T-helper 2 cell treated with Interferon-gamma antibody and Interleukin-4, amounts not matched to agents 5 μg/mL and 100 μg/mL, for 36 hours (primary cell): ENCODE measurements at regions not wholly inside any gene's neighbourhood (a gene's known extent, or its start where the extent isn't known, plus 50 kb on each side); places are given as distances from the start of the nearest gene placed in this dataset.

Experiments used
- DNase-seq: peaks from one replicate; pipeline ENCODE4 v3.0.0; 2021; ENCODE audit warnings: low spot score
- H3K27ac Mint-ChIP-seq: one replicate; pipeline ENCODE4 v1.8.0; 2021; ENCODE audit warnings: mild to moderate bottlenecking, mixed read lengths
- H3K27me3 Mint-ChIP-seq: one replicate; pipeline ENCODE4 v1.8.0; 2021; ENCODE audit warnings: low read depth, mixed read lengths
- H3K36me3 Mint-ChIP-seq: one replicate; pipeline ENCODE4 v1.8.0; 2021; ENCODE audit warnings: low read depth, mixed read lengths
- H3K4me1 Mint-ChIP-seq: one replicate; pipeline ENCODE4 v1.8.0; 2021; ENCODE audit warnings: low read depth, mixed read lengths
- H3K4me3 Mint-ChIP-seq: one replicate; pipeline ENCODE4 v1.8.0; 2022; ENCODE audit warnings: mild to moderate bottlenecking, moderate library complexity, mixed read lengths
- H3K9me3 Mint-ChIP-seq: one replicate; pipeline ENCODE4 v1.8.0; 2021; ENCODE audit warnings: mixed read lengths

GRCh38 chr14:87879389-87879788 is 113.6 kb downstream of the GALC start:
- H3K27me3 Mint-ChIP-seq = peaks cover 3% of the 10 kb centered on the region
- H3K36me3 Mint-ChIP-seq = no peaks in the 10 kb centered on the region
- no peaks in the 10 kb centered on the region for H3K9me3 Mint-ChIP-seq
- no peak for DNase-seq
- H3K4me1 Mint-ChIP-seq = no peaks in the 10 kb centered on the region
- no peak overlapping the region for H3K4me3 Mint-ChIP-seq
- no peak overlapping the region for H3K27ac Mint-ChIP-seq

DNA sequence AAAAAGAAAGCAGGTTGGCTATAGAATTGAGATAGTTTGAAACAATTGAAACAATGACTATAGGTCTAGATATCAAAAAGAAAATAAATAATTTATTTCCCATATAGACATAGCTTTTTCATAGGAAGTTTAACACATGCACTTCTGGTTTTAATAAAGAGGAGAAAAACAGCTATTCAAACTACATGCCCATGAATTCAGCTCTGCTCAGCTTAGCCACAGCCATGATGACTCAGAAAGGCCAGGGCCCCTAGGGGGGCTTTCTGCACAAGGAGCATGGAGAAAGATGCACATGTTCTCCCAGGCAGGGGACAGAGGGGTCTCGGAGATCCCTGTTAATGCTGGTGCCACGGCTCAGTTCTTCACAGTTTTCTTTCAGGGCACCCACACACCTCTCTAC is 114.0 kb downstream of the GALC start:
- H3K27me3 Mint-ChIP-seq = peaks cover 3% of the 10 kb centered on the region
- H3K36me3 Mint-ChIP-seq = no peaks in the 10 kb centered on the region
- no peaks in the 10 kb centered on the region for H3K9me3 Mint-ChIP-seq
- H3K4me1 Mint-ChIP-seq = no peaks in the 10 kb centered on the region
- H3K4me3 Mint-ChIP-seq = no peak overlapping the region
- no peak overlapping the region for H3K27ac Mint-ChIP-seq
- no peak for DNase-seq

DNA sequence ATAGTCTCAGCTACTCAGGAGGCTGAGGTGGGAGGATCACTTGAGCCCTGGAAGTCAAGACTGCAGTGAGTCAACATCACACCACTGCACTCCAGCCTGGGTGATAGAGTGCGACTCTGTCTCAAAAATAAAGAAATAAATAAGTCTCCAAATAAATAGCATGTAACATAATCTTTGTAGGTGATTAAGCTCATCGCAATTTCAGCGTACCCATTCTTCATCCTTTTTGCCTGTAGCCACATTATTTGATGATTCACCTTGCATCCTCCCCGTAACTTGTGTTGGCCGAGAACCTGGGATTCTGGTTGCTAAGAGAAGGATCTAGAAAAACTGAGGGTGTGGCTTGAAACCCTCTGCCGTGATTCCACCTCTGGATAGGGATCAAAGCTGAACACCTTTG is 115.1 kb downstream of the GALC start:
- Mint-ChIP-seq H3K9me3 (no peaks in the 10 kb centered on the region), H3K27me3 (peaks cover 3% of the 10 kb centered on the region), H3K27ac (no peak overlapping the region), H3K36me3 (no peaks in the 10 kb centered on the region), H3K4me1 (no peaks in the 10 kb centered on the region), H3K4me3 (no peak overlapping the region)
- no peak for DNase-seq

DNA sequence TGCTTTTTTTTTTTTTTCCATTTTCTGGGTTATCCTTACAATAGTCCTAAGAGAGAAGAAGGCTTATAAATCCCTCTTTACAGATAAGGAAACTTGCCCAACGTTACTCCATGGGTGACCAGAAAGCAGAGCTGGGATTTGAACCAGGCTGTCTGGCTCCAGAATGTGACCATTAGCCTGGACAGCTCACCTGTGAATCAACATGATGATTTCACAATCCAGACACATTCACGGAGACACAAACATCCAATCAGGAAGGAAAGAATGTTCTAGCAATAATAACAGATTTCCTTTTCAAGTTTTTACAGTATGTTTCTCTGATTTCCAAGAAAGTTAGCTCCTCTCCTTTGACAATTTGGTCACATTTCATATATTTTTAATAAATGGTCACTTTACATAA is 118.3 kb downstream of the GALC start:
- Mint-ChIP-seq H3K4me3 (no peak overlapping the region), H3K4me1 (no peaks in the 10 kb centered on the region), H3K27me3 (no peaks in the 10 kb centered on the region), H3K36me3 (no peaks in the 10 kb centered on the region), H3K9me3 (no peaks in the 10 kb centered on the region), H3K27ac (no peak overlapping the region)
- DNase-seq = no peak

DNA sequence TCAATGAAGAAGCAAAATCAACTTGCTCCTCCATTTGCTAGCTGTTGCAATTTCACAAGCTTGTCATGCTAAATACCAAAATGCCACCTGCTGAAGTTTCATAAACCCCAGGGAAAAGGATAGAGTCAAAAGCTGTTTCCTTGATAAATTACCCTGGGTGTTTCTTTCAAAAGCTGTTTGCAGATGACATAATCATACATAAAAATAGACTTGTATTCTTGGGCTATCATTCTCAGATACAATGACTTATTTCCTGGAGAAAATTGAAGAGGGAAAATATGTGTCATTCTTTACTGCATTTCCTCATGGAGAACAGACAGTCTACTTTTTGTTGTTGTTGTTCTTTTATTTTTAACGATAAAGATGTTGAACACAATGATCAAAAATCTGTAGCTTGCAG is 119.2 kb downstream of the GALC start:
- H3K4me3 Mint-ChIP-seq = no peak overlapping the region
- H3K4me1 Mint-ChIP-seq = no peaks in the 10 kb centered on the region
- H3K9me3 Mint-ChIP-seq = no peaks in the 10 kb centered on the region
- DNase-seq = no peak
- no peaks in the 10 kb centered on the region for H3K27me3 Mint-ChIP-seq
- H3K27ac Mint-ChIP-seq = no peak overlapping the region
- no peaks in the 10 kb centered on the region for H3K36me3 Mint-ChIP-seq

GRCh38 chr14:87869619-87870583 is 123.1 kb downstream of the GALC start:
- no peak overlapping the region for H3K27ac Mint-ChIP-seq
- no peaks in the 10 kb centered on the region for H3K9me3 Mint-ChIP-seq
- no peaks in the 10 kb centered on the region for H3K36me3 Mint-ChIP-seq
- H3K27me3 Mint-ChIP-seq = no peaks in the 10 kb centered on the region
- H3K4me3 Mint-ChIP-seq = no peak overlapping the region
- H3K4me1 Mint-ChIP-seq = no peaks in the 10 kb centered on the region
- peak; percentile 5 for DNase-seq

- no peaks in the 10 kb centered on the region for H3K9me3 Mint-ChIP-seq
- no peak overlapping the region for H3K27ac Mint-ChIP-seq
- H3K4me1 Mint-ChIP-seq = no peaks in the 10 kb centered on the region
- H3K36me3 Mint-ChIP-seq = no peaks in the 10 kb centered on the region
- H3K4me3 Mint-ChIP-seq = no peak overlapping the region
- no peaks in the 10 kb centered on the region for H3K27me3 Mint-ChIP-seq
- DNase-seq = no peak
Observed at GRCh38 chr14:87868920-87869319, 124.1 kb downstream of the GALC start.

DNA sequence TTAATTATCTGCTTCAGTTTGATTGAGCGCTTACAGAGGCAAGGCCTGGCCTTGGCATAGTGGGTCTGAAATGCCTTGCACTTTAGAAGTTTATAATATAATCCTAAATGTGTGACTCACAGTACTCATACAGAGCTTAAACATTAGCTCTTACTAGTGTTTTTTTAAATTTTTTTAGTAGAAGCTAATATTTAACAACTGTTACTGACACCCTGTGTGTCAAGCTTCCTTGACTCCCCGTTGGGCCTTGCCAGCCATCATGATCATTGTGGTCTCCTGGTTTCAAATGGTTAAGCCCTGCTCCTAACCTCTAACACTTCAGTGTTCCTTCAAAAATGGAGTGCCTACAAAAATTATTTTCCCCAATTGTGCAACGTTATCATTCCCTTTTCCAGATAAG is 126.9 kb downstream of the GALC start:
- no peaks in the 10 kb centered on the region for H3K36me3 Mint-ChIP-seq
- no peak for DNase-seq
- no peaks in the 10 kb centered on the region for H3K27me3 Mint-ChIP-seq
- no peak overlapping the region for H3K4me3 Mint-ChIP-seq
- no peak overlapping the region for H3K27ac Mint-ChIP-seq
- no peaks in the 10 kb centered on the region for H3K4me1 Mint-ChIP-seq
- H3K9me3 Mint-ChIP-seq = no peaks in the 10 kb centered on the region

GRCh38 chr14:87864356-87865270 is 128.4 kb downstream of the GALC start:
- no peaks in the 10 kb centered on the region for H3K4me1 Mint-ChIP-seq
- no peak overlapping the region for H3K27ac Mint-ChIP-seq

GRCh38 chr14:87863047-87863446 is 129.9 kb downstream of the GALC start:
- no peak for DNase-seq
- no peaks in the 10 kb centered on the region for H3K4me1 Mint-ChIP-seq
- no peaks in the 10 kb centered on the region for H3K36me3 Mint-ChIP-seq
- no peaks in the 10 kb centered on the region for H3K9me3 Mint-ChIP-seq
- no peak overlapping the region for H3K4me3 Mint-ChIP-seq
- no peaks in the 10 kb centered on the region for H3K27me3 Mint-ChIP-seq
- no peak overlapping the region for H3K27ac Mint-ChIP-seq

More at GRCh38 chr14:87864356-87865270, 128.4 kb downstream of the GALC start:
- Mint-ChIP-seq H3K36me3 (no peaks in the 10 kb centered on the region), H3K9me3 (no peaks in the 10 kb centered on the region), H3K4me3 (no peak overlapping the region), H3K27me3 (no peaks in the 10 kb centered on the region)
- no peak for DNase-seq

- Mint-ChIP-seq H3K4me1 (no peaks in the 10 kb centered on the region), H3K9me3 (no peaks in the 10 kb centered on the region), H3K36me3 (no peaks in the 10 kb centered on the region), H3K27me3 (no peaks in the 10 kb centered on the region), H3K27ac (no peak overlapping the region), H3K4me3 (no peak overlapping the region)
- DNase-seq = no peak
Observed at GRCh38 chr14:87852107-87852506, 140.9 kb downstream of the GALC start.

GRCh38 chr14:87851190-87851589 is 141.8 kb downstream of the GALC start:
- Mint-ChIP-seq H3K36me3 (no peaks in the 10 kb centered on the region), H3K27ac (no peak overlapping the region), H3K4me1 (no peaks in the 10 kb centered on the region), H3K9me3 (no peaks in the 10 kb centered on the region), H3K4me3 (no peak overlapping the region), H3K27me3 (no peaks in the 10 kb centered on the region)
- no peak for DNase-seq

DNA sequence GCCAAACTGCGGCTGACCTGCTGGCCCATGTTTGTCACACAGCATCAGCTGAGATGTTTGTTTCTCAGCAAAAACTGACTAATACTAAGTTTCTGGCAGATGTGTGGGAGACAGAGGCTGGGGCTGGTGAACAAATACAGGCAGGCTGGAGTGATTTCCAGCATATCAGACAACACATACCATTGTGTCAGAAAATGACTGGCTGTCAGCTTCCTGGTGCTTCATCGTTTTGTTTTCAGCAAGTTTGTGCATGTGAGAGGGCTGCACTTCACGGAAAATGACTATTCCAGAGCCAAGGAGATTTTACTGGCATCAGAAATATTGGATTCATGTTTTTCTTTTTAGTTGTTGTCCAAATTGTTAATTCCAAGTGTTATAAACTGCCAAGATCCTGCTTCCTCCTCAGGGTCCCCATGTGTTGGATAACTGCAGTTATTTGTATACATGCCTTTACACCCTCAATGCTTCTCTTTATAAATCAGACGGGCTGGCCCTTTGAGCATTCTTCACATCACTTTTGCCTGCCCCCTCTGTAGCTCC is 145.7 kb downstream of the GALC start:
- Mint-ChIP-seq H3K4me1 (no peaks in the 10 kb centered on the region), H3K4me3 (no peak overlapping the region), H3K9me3 (no peaks in the 10 kb centered on the region), H3K36me3 (no peaks in the 10 kb centered on the region), H3K27ac (no peak overlapping the region), H3K27me3 (no peaks in the 10 kb centered on the region)
- no peak for DNase-seq

DNA sequence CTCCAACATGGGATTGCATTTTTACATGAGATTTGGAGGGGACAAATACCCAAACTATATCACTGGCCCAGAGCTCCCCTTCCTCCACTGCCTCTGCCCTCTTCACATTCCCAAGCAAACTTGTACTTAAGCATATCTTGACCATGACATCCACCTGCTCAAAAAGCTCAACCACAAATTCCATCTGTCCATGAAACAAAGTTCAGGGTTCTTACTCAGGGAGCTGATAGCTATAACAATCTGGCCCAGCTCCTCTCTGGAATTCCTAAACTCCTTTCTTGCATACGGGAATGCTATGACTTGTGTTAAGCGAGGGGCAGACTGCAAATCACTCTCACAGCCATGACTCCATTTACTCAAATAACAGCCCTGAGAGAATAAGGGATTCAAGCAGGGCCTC is 152.1 kb downstream of the GALC start:
- no peaks in the 10 kb centered on the region for H3K4me1 Mint-ChIP-seq
- H3K27me3 Mint-ChIP-seq = no peaks in the 10 kb centered on the region
- H3K27ac Mint-ChIP-seq = no peak overlapping the region
- H3K9me3 Mint-ChIP-seq = no peaks in the 10 kb centered on the region
- H3K36me3 Mint-ChIP-seq = no peaks in the 10 kb centered on the region
- no peak overlapping the region for H3K4me3 Mint-ChIP-seq
- no peak for DNase-seq
